Loucy (cell line): ENCODE measurements at regions not wholly inside any gene's neighbourhood (a gene's known extent, or its start where the extent isn't known, plus 50 kb on each side); places are given as distances from the start of the nearest gene placed in this dataset.

Source experiments
- H2AFZ ChIP-seq: fragments of 200-600 bp; sonication (generic); 2 replicates; pipeline ENCODE4 v1.6.0; 2016; ENCODE audit warnings: antibody characterized with exemption, mild to moderate bottlenecking, low read length, moderate library complexity
- H3F3A ChIP-seq: fragments of 200-600 bp; 2 replicates; pipeline ENCODE4 v1.6.0; 2016; ENCODE audit warnings: antibody characterized with exemption, low read depth, mild to moderate bottlenecking
- H3K27me3 ChIP-seq: fragments of 200-600 bp; sonication (generic); 2 replicates; pipeline ENCODE4 v1.6.1; 2014; ENCODE audit warnings: low read length, mild to moderate bottlenecking; ENCODE audit not compliant: insufficient read depth, poor library complexity, severe bottlenecking
- H3K36me3 ChIP-seq: fragments of 200-600 bp; sonication (generic); 2 replicates; pipeline ENCODE4 v1.6.1; 2016; ENCODE audit warnings: low read length; ENCODE audit not compliant: insufficient read depth
- H3K4me1 ChIP-seq: fragments of 200-600 bp; sonication (generic); 2 replicates; pipeline ENCODE4 v1.5.1; 2014; ENCODE audit warnings: low read length, mild to moderate bottlenecking; ENCODE audit not compliant: insufficient read depth, poor library complexity, severe bottlenecking
- H3K4me2 ChIP-seq: fragments of 200-600 bp; sonication (generic); 2 replicates; pipeline ENCODE4 v1.6.0; 2014; ENCODE audit warnings: antibody characterized with exemption, low read length, low read depth, mild to moderate bottlenecking; ENCODE audit not compliant: poor library complexity, severe bottlenecking
- H3K4me3 ChIP-seq: fragments of 200-600 bp; sonication (generic); 2 replicates; pipeline ENCODE4 v1.5.1; 2014; ENCODE audit warnings: low read length, mild to moderate bottlenecking, mixed read lengths; ENCODE audit not compliant: poor library complexity, severe bottlenecking
- H3K79me2 ChIP-seq: fragments of 200-600 bp; sonication (generic); 2 replicates; pipeline ENCODE4 v1.6.1; 2014; ENCODE audit warnings: low read length; ENCODE audit not compliant: insufficient read depth
- H3K9ac ChIP-seq: fragments of 200-600 bp; sonication (generic); 2 replicates; pipeline ENCODE4 v1.6.0; 2014; ENCODE audit warnings: mild to moderate bottlenecking, low read depth, low read length, moderate library complexity; ENCODE audit not compliant: poor library complexity, severe bottlenecking
- H3K9me2 ChIP-seq: fragments of 200-600 bp; sonication (generic); replicated peaks from 2 replicates; pipeline ENCODE4 v1.6.1; 2016; ENCODE audit warnings: low read depth, low read length, mixed read lengths
- H3K9me3 ChIP-seq: fragments of 200-600 bp; sonication (generic); 2 replicates; pipeline ENCODE4 v1.6.1; 2014; ENCODE audit warnings: mild to moderate bottlenecking, antibody characterized with exemption, low read length, low read depth; ENCODE audit not compliant: insufficient read depth
- H4K20me1 ChIP-seq: fragments of 200-600 bp; sonication (generic); 2 replicates; pipeline ENCODE4 v1.6.0; 2014; ENCODE audit warnings: antibody characterized with exemption, low read length, mild to moderate bottlenecking; ENCODE audit not compliant: insufficient read depth, poor library complexity, severe bottlenecking
- CTCF ChIP-seq: fragments of 200-600 bp; sonication (generic); conservative IDR thresholded peaks from 2 replicates; pipeline ENCODE4 v1.5.1; 2014; ENCODE audit warnings: mild to moderate bottlenecking, antibody characterized with exemption, low read length
- EZH2phosphoT487 ChIP-seq: fragments of 200-600 bp; IDR thresholded peaks from 2 replicates; pipeline ENCODE4 v1.6.1; 2018; ENCODE audit warnings: antibody characterized with exemption, mild to moderate bottlenecking, moderate library complexity, borderline replicate concordance

DNA sequence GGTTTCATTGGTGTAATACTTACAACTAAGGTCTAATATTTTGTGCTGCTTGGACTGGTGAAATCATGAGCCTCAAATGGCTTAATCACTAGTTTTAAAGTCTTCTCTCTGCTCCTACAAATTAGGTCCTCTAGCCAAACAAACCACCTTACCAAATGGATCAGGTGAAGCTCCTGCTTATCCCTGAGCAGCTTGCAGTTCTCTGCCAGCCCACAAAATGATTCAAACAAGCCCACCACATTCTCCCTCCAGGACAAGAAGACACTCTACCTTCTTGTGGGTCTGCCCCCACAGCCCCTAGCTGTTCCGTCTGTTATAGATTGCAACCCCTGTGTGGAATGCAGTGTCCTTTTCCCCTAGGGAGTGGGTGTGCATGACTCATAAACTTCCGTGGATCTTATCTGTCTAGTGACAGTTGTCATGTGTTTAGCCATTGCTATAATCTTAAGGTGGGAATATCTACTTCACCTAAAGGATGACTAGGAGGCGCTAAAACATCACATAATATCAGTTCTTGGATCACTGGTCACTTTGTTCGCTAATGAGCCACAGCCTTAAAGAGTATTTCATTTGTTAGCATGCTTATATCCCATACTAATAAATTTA is 940.5 kb upstream of the MANEA start:
- Histone ChIP-seq H3K9me2 (no peaks in the 10 kb centered on the region), H3K4me3 (no peak overlapping the region), H3K9ac (no peak overlapping the region), H3K36me3 (no peaks in the 10 kb centered on the region), H3K79me2 (no peaks in the 10 kb centered on the region), H3K4me2 (no peak overlapping the region), H3K27me3 (no peaks in the 10 kb centered on the region), H4K20me1 (no peaks in the 10 kb centered on the region), H3F3A (no peaks in the 10 kb centered on the region), H3K4me1 (no peaks in the 10 kb centered on the region), H2AFZ (no peak overlapping the region), H3K9me3 (no peaks in the 10 kb centered on the region)
- TF ChIP-seq EZH2phosphoT487 (no peak), CTCF (peak; percentile 37)

- no peaks in the 10 kb centered on the region for H3K9me3 ChIP-seq
- no peaks in the 10 kb centered on the region for H3K4me1 ChIP-seq
- TF ChIP-seq EZH2phosphoT487: no peak
- TF ChIP-seq CTCF: no peak
- no peaks in the 10 kb centered on the region for H3F3A ChIP-seq
- no peaks in the 10 kb centered on the region for H3K79me2 ChIP-seq
- H4K20me1 ChIP-seq: no peaks in the 10 kb centered on the region
- no peak overlapping the region for H3K4me3 ChIP-seq
- H3K36me3 ChIP-seq: no peaks in the 10 kb centered on the region
- H3K27me3 ChIP-seq: no peaks in the 10 kb centered on the region
- H3K9me2 ChIP-seq: no peaks in the 10 kb centered on the region
- H3K4me2 ChIP-seq: no peak overlapping the region
- no peak overlapping the region for H2AFZ ChIP-seq
- H3K9ac ChIP-seq: no peak overlapping the region
These were observed 953.7 kb upstream of the MANEA start for GRCh38 chr6:94623586-94623985.

- H3K36me3 ChIP-seq: no peaks in the 10 kb centered on the region
- H3K9me2 ChIP-seq: no peaks in the 10 kb centered on the region
- H3K9me3 ChIP-seq: no peaks in the 10 kb centered on the region
- no peaks in the 10 kb centered on the region for H3K4me1 ChIP-seq
- H3K79me2 ChIP-seq: no peaks in the 10 kb centered on the region
- H3K27me3 ChIP-seq: no peaks in the 10 kb centered on the region
- H3K4me3 ChIP-seq: no peak overlapping the region
- H3K4me2 ChIP-seq: no peak overlapping the region
- TF ChIP-seq EZH2phosphoT487 (no peak), CTCF (no peak)
- no peak overlapping the region for H2AFZ ChIP-seq
- H4K20me1 ChIP-seq: no peaks in the 10 kb centered on the region
- no peaks in the 10 kb centered on the region for H3F3A ChIP-seq
- H3K9ac ChIP-seq: no peak overlapping the region
These were observed 954.6 kb upstream of the MANEA start for GRCh38 chr6:94622783-94623182.
